ENCODE measurements at regions not wholly inside any gene's neighbourhood (a gene's known extent, or its start where the extent isn't known, plus 50 kb on each side); places are given as distances from the start of the nearest gene placed in this dataset.

DNA sequence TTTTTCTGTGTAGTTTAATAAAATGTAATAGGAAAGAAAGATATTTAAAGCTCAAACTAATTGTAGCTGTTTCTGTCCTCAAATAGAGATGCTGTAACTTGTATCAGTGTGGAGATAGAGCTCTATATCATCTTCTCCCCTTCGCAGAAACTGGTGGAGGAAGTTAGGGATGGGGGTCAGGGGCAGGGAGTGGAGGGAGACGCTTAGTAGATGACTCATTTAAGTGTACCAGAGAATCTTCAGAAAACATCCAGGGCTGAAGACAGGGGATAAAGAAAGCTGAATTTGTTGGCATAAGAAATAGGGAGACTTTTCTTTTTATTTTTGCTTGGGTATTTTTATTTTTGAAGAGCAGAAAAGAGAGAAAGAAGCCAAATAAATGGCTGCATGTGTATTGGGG is 282.6 kb upstream of the DPYD start:
- no peak for DNase-seq (ENCODE audit: low read depth)

DNA sequence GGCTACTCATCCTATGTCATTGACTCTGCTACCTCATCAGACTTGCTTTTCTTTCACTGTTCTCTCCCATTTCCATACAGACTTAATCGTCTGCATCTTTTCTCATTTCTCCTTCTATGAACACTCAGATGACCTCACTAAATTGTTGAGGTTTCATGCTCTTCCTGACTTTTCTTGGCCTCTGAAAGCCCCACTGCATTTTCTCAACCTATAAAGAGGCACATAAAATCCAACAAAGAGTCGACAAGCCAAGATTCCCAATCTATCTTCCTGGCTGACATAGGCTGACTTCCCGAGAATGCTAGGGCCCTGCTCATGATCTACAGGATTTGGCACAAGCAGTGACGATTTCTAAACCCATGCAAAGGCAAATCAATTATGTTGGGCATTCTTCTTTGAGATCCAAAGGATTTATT is 280.8 kb upstream of the DPYD start:
- no peak for DNase-seq (ENCODE audit: low read depth)

- no peak for DNase-seq (ENCODE audit: low read depth)
Observed at GRCh38 chr1:98197356-98197755, 276.5 kb upstream of the DPYD start.

DNA sequence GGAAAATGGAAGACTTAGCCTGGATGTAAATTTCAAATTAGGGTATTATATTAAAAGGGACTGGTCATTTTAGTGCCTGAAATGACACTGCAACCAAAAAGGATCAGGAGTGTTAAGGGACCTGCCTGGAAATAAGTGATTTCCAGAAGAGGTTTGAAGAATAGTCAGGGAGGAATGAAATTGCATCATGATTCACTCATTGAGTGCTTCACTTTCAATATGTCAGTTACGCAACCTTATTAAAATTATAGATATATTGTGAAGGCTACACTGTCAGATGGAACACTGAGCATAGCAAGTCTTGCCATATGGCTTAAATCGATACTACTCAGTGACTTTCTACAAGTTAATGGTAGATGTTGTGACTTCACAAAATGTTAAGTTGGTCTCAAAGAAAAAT is 275.2 kb upstream of the DPYD start:
- no peak for DNase-seq (ENCODE audit: low read depth)

DNA sequence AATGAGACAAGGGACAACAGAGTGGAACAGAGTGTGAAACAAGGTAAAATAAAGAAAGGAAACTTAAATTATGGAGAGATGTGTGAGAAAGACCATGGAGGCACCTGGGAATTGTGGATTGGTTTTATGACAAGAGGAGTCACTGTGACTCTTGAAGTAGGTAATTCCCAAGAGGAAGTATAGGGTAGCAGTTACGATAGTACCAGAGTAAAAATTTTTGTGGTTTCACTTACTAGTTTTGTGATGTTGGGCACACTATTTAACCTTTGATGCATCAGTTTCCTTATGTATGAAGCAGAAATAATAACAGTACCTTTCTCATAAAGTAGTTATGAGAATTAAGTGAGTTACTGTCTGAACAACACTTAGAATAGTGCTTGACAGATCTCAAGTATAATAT is 267.9 kb upstream of the DPYD start:
- no peak for DNase-seq (ENCODE audit: low read depth)

DNA sequence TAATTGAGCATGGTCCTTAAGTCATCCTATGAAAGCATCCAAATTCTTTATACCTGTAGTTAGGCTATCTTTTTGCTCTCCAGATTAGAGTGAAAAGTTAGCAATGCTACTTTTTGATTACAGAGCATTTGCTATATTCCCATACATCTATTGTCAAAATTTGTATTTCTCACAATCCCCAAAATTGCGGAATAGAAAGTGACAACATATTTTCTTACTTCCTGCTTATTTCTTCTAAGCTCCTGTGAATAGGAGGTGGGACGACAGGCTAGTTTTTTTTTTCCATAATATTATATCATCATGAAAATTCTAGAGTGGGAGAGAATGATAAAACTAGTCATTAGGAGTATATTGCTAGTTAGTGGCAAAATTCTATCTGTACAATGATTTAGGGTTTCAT is 264.0 kb upstream of the DPYD start:
- no peak for DNase-seq (ENCODE audit: low read depth)

DNA sequence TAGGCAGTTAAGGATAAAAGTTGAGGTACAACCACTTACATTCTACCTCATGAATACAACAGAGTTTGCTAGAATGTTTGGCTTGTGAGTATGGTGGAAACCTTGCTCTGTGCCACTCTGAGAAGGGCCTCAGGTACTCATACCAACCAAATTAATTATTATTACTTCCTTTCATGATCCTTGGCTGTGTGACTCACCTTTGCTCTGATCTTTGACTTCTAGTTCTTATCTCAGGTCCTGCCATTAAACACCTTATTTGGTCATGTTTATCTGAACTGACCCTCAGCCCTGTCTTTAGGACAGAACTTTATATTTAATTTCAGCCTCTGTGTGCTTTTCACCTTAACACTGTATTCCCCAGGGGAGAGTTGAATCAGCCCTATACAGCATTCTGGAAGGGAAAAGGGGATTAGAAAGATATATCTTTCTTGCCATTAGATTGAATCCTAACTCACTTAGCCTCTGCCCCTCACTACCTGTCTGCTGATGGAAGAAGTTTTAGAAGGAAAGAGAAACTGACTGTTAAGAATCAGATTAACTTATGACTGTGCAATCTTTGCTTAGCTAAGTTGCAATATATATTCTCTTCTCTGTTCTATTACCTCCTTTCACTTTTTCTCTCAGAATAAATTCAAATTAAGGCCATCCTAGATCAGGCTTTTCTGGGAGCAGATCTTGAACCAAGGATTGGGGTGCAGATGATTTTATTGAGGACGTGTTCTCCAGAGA is 260.4 kb upstream of the DPYD start:
- DNase-seq (ENCODE audit: low read depth): no peak

DNA sequence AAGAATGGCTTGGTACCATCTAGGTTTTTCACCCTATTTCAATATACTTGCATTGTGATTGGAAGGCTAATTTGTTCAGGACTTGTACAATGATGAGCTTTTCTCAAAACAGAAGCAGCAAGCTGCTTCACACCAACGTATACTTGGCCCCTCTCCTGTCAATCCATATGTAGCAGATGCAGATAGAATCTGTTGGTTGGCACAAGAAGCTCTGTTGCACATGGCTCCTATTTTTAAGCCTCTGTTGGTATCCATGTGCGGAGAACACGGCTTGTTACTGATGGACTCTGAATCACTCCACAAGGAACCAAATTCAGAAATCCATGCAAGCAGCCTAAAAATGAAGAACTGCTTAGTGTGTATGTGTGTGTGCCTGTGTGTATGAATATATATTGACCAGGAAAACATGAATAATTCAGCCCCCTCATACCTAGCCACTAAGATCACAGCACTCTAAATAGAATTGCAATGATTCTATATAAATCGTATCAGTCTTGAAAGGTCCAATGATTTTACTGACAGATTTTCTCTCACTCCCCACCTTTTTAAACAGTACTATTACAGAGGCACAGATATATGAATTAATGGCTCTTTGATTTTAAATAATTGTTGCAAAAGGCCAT is 258.4 kb upstream of the DPYD start:
- no peak for DNase-seq (ENCODE audit: low read depth)

- DNase-seq (ENCODE audit: low read depth): no peak
Observed at GRCh38 chr1:98177751-98178150, 256.9 kb upstream of the DPYD start.

- DNase-seq (ENCODE audit: low read depth): no peak
Observed at GRCh38 chr1:98176936-98177335, 256.1 kb upstream of the DPYD start.

DNA sequence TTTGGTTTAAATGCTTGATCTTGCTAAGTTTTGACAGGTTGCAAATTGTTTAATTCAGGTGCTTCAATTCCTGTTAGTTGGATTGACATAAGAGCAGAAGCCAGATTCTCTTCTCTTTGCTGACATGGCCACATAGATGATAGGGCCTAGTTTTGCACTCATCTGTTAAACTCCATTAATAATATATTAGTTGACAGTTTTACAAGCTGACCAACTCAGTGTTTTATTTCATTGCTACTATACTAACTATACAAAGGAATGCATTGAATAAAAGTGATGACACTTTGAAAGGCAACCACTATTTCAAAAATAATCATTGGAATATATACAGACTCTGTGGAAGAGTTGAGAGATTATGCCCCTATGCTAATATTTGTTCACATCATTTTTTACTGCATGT is 255.6 kb upstream of the DPYD start:
- DNase-seq (ENCODE audit: low read depth): no peak

DNA sequence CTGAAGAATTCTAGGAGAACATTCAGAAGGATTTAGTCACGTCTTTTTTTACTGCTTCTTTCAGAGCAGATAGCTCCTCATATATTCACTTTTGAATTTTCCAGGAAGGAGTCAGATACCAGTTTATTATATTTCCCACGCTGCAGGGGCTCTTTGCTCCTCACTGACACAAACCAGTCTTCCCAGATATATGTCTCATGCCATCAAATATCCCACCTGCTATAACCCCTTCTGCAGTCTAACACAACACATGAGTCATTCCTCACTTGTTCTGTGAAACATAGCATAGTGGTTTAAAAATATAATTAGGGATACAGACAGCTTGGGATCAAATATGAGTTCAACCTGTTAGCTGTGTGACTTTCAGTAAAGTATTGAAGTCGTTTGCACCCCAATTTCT is 251.7 kb upstream of the DPYD start:
- no peak for DNase-seq (ENCODE audit: low read depth)

DNA sequence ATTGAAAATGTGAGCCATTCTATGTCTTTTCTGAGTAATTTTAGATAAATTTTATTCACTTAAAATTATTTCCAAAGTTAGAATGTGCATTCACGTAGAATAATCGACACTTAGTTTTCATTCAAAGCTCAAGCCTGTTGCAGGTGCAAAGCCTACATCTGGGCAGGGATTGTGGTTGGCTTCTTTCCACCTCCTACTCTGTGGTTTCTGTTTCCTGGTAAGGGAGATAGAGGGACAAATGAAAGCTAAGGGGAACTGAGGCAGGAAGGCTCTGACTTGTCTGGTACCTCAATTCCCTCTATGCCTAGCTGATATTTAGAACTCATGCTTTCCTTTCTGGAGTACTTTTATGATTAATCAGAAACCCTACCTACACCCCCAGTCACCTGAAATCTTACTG is 251.2 kb upstream of the DPYD start:
- no peak for DNase-seq (ENCODE audit: low read depth)

DNA sequence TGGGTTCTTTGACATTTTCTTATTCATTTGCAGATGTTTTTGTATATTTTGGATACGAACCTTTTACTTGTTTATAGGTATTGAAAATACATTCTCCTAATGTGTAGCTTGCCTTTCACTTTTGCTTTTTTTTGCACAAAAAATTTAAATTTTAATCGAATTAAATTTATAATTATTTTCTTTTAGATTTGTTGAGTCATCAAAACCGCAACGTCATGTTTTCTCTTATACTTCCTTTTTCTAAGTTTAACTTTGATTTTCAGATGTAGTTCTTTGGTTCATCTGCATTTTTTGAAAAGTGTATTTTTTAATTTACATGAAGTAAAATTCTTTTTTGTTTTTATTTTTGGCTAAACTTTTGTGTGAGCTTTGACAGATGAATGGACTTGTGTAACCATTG is 243.7 kb upstream of the DPYD start:
- no peak for DNase-seq (ENCODE audit: low read depth)

DNA sequence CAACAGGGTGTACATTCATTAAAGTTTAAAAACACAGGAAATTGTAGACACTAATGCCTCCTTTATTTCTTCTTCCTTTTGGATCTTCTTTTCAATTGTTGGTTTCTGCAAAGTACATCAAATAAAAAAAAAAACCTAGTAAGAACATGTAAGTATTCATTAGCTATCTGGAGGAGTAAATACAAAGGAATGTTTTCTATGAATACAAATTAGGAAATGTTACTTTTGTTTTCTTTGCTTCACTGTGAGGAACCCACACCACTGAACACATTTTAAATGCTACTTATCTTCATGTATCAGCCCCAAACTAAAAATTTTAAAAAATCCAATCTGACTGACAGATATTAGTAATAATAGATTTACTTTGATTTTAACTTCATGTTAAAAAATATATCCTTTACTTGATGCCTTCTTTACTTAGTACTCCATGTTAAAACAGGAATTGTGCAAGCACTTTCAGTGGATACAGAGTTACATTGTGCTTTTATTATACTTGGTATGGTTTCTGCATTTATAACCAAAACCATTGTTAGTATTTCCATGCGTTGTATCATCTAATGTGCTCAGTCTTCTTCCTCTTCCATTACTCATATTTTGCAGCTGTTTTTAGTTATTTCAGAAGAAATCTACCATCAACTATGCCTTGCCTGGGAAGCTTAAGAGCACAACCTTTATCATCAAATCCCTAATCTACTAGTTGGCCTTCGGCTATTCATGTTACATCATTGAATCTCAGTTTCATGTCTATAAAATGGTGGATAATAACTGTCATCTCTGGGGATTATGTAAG is 236.9 kb upstream of the DPYD start:
- DNase-seq (ENCODE audit: low read depth): no peak

DNA sequence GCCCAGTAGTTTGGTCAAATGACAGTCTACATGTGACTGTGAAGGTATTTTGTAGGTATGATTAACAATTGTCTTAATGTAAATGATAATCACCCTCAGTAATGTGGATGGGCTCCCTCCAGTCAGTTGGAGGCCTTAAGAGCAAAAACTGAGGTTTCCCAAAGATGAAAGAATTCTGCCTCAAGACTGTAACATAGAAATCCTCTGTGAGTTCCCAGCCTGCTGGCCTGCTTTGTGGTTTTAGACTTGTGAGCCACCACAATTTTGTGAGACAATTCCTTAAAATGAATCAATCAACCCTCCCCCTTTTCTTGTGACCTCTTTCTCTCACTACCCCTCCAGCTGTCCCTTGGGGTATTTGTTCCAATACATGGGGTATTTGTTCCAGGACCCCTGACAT is 226.4 kb upstream of the DPYD start:
- DNase-seq (ENCODE audit: low read depth): no peak

- DNase-seq (ENCODE audit: low read depth): no peak
Observed at GRCh38 chr1:98145655-98146054, 224.8 kb upstream of the DPYD start.

- no peak for DNase-seq (ENCODE audit: low read depth)
Observed at GRCh38 chr1:98143403-98143802, 222.6 kb upstream of the DPYD start.

GRCh38 chr1:98133131-98133530 is 212.3 kb upstream of the DPYD start:
- no peak for DNase-seq (ENCODE audit: low read depth)

- DNase-seq (ENCODE audit: low read depth): no peak
Observed at GRCh38 chr1:98130408-98130807, 209.6 kb upstream of the DPYD start.

DNA sequence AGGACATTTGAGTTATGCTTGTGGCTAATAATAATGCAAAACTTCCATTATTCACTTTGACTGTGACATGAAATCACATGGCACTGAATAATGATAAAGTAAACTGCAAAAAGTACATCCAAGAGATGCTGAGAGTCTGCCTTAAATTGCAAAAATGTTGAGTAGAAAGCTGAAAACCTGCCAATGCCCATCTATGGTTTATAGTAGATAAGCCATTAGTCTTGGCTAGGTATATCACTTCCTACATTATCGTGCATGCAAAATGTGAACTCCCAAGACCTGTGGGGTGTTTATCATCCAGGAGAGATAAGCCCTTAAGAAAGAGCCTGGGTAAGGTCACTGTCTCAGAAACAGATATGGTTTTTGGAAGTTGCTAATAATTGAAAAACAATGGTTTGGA is 208.7 kb upstream of the DPYD start:
- DNase-seq (ENCODE audit: low read depth): no peak

DNA sequence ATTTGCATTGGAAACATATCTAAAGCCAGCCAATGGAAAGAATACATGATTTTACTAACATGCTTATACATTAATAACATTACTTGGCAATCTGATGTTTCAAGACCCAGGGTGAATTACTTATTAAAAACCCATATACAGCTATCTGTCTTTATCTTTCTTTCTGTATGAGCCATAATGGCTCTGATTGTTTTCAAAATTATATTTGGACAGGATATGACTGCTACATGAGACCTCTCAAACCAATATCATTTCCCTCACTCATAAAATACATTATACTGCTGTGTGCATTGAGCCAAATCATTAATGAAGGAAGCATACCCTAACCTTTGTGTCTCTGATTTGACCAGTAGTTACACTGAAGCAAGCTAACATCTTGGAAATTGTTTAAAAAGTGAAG is 205.9 kb upstream of the DPYD start:
- no peak for DNase-seq (ENCODE audit: low read depth)

GRCh38 chr1:98121646-98122045 is 200.8 kb upstream of the DPYD start:
- no peak for DNase-seq (ENCODE audit: low read depth)
